ENCODE measurements at regions not wholly inside any gene's neighbourhood (a gene's known extent, or its start where the extent isn't known, plus 50 kb on each side); places are given as distances from the start of the nearest gene placed in this dataset.

DNA sequence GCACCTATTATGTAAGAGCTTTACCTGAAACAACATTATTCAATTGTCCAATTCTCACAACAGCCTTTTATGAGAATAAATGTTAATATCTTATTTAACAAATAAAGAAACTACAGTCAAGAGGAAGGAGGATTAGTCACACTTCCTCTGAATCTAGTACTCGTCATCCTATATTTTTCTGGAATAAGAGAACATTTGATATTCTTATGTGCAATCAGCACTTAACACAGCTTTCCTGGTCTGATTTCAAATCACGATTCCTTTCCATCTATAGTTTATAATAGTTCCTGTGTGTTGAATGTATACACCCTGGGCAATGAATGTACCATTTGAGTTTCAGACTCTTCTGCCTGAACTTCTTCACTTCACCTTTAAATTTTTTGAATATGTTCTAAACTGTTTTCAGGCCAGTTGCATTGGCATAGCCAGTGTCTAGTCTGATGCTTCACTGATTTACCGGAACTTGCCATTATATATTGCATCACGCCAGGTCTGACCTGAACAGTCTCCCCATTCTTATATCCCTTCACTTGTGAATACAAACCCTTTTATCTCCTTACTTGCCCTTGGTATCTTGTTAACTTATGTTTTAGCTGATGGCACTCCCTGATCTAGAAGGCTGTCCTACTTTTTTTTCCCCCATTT lies 698.3 kb downstream of the MAT2B start:
- TF ChIP-seq CTCF (IDR thresholded peaks at IDR 0.05): no peak
- TF ChIP-seq ZFX (IDR thresholded peaks at IDR 0.05; ENCODE audit: borderline replicate concordance): no peak
